WTC11 (cell line): ENCODE measurements at regions not wholly inside any gene's neighbourhood (a gene's known extent, or its start where the extent isn't known, plus 50 kb on each side); places are given as distances from the start of the nearest gene placed in this dataset.

ENCODE experiments used
- TF ChIP-seq, protein P1 (sequence below): sonication (generic); formaldehyde crosslinking; IDR thresholded peaks from 2 replicates; pipeline ENCODE4 v1.8.0; 2022; ENCODE audit warnings: mild to moderate bottlenecking, missing genetic modification reagents
- TF ChIP-seq, protein P2 (sequence below): fragments of 200-600 bp; IDR thresholded peaks from 2 replicates; pipeline ENCODE4 v1.8.0; 2022; ENCODE audit warnings: antibody characterized with exemption

DNA sequence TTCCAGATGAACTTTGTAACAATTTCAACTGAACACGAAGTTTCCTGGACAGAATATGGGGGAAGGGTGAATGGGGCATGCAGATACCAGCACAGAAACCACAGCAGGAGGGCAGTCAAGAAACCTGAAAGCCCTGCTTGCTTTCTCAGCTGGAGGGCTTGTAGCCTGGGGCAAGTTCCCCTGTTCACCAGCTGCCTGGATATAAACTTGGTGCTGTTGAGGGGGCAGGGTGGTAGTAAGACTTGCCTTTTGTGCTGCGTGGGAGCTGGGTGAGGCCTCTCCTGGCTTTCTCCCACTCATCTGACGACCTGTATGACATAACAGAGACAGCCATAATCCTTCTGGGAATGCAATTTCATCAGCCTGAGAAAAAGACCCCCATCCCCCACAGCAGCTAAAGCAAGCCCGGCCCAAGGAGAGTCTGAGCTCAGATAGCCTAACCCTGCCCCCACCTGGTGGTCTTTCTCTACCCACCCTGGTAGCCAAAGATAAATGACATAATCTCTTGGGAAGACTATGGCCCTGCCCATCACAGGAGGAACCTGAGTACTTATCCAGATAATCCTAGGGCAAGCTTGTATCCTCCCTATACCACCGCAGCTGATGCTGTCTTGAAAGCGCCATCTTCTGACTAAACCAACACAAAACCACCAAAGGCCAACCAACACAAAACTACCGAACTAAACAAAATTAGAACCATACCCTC lies 234.3 kb downstream of the LAS1L start:
- TF ChIP-seq, protein P1, sequence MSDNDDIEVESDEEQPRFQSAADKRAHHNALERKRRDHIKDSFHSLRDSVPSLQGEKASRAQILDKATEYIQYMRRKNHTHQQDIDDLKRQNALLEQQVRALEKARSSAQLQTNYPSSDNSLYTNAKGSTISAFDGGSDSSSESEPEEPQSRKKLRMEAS = no peak
- TF ChIP-seq, protein P2, sequence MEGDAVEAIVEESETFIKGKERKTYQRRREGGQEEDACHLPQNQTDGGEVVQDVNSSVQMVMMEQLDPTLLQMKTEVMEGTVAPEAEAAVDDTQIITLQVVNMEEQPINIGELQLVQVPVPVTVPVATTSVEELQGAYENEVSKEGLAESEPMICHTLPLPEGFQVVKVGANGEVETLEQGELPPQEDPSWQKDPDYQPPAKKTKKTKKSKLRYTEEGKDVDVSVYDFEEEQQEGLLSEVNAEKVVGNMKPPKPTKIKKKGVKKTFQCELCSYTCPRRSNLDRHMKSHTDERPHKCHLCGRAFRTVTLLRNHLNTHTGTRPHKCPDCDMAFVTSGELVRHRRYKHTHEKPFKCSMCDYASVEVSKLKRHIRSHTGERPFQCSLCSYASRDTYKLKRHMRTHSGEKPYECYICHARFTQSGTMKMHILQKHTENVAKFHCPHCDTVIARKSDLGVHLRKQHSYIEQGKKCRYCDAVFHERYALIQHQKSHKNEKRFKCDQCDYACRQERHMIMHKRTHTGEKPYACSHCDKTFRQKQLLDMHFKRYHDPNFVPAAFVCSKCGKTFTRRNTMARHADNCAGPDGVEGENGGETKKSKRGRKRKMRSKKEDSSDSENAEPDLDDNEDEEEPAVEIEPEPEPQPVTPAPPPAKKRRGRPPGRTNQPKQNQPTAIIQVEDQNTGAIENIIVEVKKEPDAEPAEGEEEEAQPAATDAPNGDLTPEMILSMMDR = no peak
